ENCODE measurements at regions not wholly inside any gene's neighbourhood (a gene's known extent, or its start where the extent isn't known, plus 50 kb on each side); places are given as distances from the start of the nearest gene placed in this dataset.

- DNase-seq (ENCODE audit: low read depth in 2 of 2), result peak in 1 of 2 donors; percentile 13
- Histone ChIP-seq H3K27ac (ENCODE audit: insufficient read depth, low read length) (no peak overlapping the region), H3K36me3 (ENCODE audit: control insufficient read depth, insufficient read depth, low read length) (no peaks in the 10 kb centered on the region), H3K4me2 (ENCODE audit: extremely low read depth, insufficient read depth, low read length) (no peak overlapping the region), H3K27me3 (ENCODE audit: control insufficient read depth, insufficient read depth, low read length) (no peaks in the 10 kb centered on the region), H3K4me1 (ENCODE audit: control insufficient read depth, extremely low read depth, insufficient read depth, low read length) (no peaks in the 10 kb centered on the region), H3K79me2 (ENCODE audit: control insufficient read depth, insufficient read depth, low read length) (no peaks in the 10 kb centered on the region), H3K9me3 (ENCODE audit: control insufficient read depth, insufficient read depth, low read depth, low read length) (no peaks in the 10 kb centered on the region), H2AFZ (ENCODE audit: low read length) (no peak overlapping the region), H3K9ac (ENCODE audit: insufficient read depth, low read length) (no peak overlapping the region), H3K4me3 (replicated peaks in 1 of 4; ENCODE audit: control extremely low read depth in 1 of 4, insufficient read depth in 1 of 4, low read depth in 3 of 4, low read length in 4 of 4) (no peak overlapping the region), H4K20me1 (ENCODE audit: control insufficient read depth, extremely low read depth, insufficient read depth, low read length) (no peaks in the 10 kb centered on the region)
- no peak for TF ChIP-seq EZH2 (IDR thresholded peaks at IDR 0.05; ENCODE audit: low read length, missing control alignments)
- TF ChIP-seq, protein P1, sequence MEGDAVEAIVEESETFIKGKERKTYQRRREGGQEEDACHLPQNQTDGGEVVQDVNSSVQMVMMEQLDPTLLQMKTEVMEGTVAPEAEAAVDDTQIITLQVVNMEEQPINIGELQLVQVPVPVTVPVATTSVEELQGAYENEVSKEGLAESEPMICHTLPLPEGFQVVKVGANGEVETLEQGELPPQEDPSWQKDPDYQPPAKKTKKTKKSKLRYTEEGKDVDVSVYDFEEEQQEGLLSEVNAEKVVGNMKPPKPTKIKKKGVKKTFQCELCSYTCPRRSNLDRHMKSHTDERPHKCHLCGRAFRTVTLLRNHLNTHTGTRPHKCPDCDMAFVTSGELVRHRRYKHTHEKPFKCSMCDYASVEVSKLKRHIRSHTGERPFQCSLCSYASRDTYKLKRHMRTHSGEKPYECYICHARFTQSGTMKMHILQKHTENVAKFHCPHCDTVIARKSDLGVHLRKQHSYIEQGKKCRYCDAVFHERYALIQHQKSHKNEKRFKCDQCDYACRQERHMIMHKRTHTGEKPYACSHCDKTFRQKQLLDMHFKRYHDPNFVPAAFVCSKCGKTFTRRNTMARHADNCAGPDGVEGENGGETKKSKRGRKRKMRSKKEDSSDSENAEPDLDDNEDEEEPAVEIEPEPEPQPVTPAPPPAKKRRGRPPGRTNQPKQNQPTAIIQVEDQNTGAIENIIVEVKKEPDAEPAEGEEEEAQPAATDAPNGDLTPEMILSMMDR (conservative IDR thresholded peaks at IDR 0.05 in 1 of 2, IDR thresholded peaks at IDR 0.05 in 1 of 2; ENCODE audit: low read depth in 1 of 2, low read length in 2 of 2), result no peak
Measured at GRCh38 chr11:104365676-104366075, 201.7 kb upstream of the PDGFD start.

GRCh38 chr11:104361975-104362374 is 198.0 kb upstream of the PDGFD start:
- H3K27me3 ChIP-seq (ENCODE audit: control insufficient read depth, insufficient read depth, low read length), result no peaks in the 10 kb centered on the region
- H3K79me2 ChIP-seq (ENCODE audit: control insufficient read depth, insufficient read depth, low read length), result no peaks in the 10 kb centered on the region
- no peak overlapping the region for H3K27ac ChIP-seq (ENCODE audit: insufficient read depth, low read length)
- H3K9me3 ChIP-seq (ENCODE audit: control insufficient read depth, insufficient read depth, low read depth, low read length), result no peaks in the 10 kb centered on the region
- TF ChIP-seq, protein P1 (conservative IDR thresholded peaks at IDR 0.05 in 1 of 2, IDR thresholded peaks at IDR 0.05 in 1 of 2; ENCODE audit: low read depth in 1 of 2, low read length in 2 of 2), result no peak
- no peak for TF ChIP-seq EZH2 (IDR thresholded peaks at IDR 0.05; ENCODE audit: low read length, missing control alignments)
- H4K20me1 ChIP-seq (ENCODE audit: control insufficient read depth, extremely low read depth, insufficient read depth, low read length), result no peaks in the 10 kb centered on the region
- DNase-seq (ENCODE audit: low read depth in 2 of 2), result no peak
- no peak overlapping the region for H3K9ac ChIP-seq (ENCODE audit: insufficient read depth, low read length)
- no peaks in the 10 kb centered on the region for H3K36me3 ChIP-seq (ENCODE audit: control insufficient read depth, insufficient read depth, low read length)
- no peak overlapping the region for H2AFZ ChIP-seq (ENCODE audit: low read length)
- no peak overlapping the region for H3K4me3 ChIP-seq (replicated peaks in 1 of 4; ENCODE audit: control extremely low read depth in 1 of 4, insufficient read depth in 1 of 4, low read depth in 3 of 4, low read length in 4 of 4)
- no peaks in the 10 kb centered on the region for H3K4me1 ChIP-seq (ENCODE audit: control insufficient read depth, extremely low read depth, insufficient read depth, low read length)
- H3K4me2 ChIP-seq (ENCODE audit: extremely low read depth, insufficient read depth, low read length), result no peak overlapping the region

DNA sequence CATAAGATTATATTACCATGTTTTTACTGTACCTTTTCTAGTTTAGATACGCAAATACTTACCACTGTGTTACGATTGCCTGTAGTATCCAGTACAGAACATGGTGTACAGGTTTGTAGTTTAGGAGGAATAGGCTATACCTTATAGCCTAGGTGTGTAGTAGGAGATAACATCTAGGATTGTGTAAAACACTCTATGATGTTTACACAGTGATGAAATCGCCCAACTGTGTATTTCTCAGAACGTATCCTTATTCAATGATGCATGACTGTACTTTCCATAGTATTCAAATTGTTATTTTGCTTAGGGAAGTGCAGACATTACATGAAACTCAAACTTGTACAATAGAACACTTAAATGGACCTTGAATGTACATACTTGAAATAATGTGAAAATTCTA is 188.1 kb upstream of the PDGFD start:
- TF ChIP-seq EZH2 (IDR thresholded peaks at IDR 0.05; ENCODE audit: low read length, missing control alignments), result no peak
- TF ChIP-seq, protein P1 (conservative IDR thresholded peaks at IDR 0.05 in 1 of 2, IDR thresholded peaks at IDR 0.05 in 1 of 2; ENCODE audit: low read depth in 1 of 2, low read length in 2 of 2), result no peak
- Histone ChIP-seq H4K20me1 (ENCODE audit: control insufficient read depth, extremely low read depth, insufficient read depth, low read length) (no peaks in the 10 kb centered on the region), H3K27me3 (ENCODE audit: control insufficient read depth, insufficient read depth, low read length) (no peaks in the 10 kb centered on the region), H3K4me3 (replicated peaks in 1 of 4; ENCODE audit: control extremely low read depth in 1 of 4, insufficient read depth in 1 of 4, low read depth in 3 of 4, low read length in 4 of 4) (no peak overlapping the region), H3K9ac (ENCODE audit: insufficient read depth, low read length) (no peak overlapping the region), H3K9me3 (ENCODE audit: control insufficient read depth, insufficient read depth, low read depth, low read length) (no peaks in the 10 kb centered on the region), H2AFZ (ENCODE audit: low read length) (no peak overlapping the region), H3K4me2 (ENCODE audit: extremely low read depth, insufficient read depth, low read length) (no peak overlapping the region), H3K36me3 (ENCODE audit: control insufficient read depth, insufficient read depth, low read length) (no peaks in the 10 kb centered on the region), H3K79me2 (ENCODE audit: control insufficient read depth, insufficient read depth, low read length) (no peaks in the 10 kb centered on the region), H3K27ac (ENCODE audit: insufficient read depth, low read length) (no peak overlapping the region), H3K4me1 (ENCODE audit: control insufficient read depth, extremely low read depth, insufficient read depth, low read length) (no peaks in the 10 kb centered on the region)
- no peak for DNase-seq (ENCODE audit: low read depth in 2 of 2)
